ENCODE measurements at regions not wholly inside any gene's neighbourhood (a gene's known extent, or its start where the extent isn't known, plus 50 kb on each side); places are given as distances from the start of the nearest gene placed in this dataset.

GRCh38 chr3:43210049-43211027 is 76.0 kb upstream of the SNRK start:
- Histone ChIP-seq H3K27me3 (ENCODE audit: control insufficient read depth, insufficient read depth, low read length) (no peaks in the 10 kb centered on the region), H3K4me1 (ENCODE audit: control insufficient read depth, insufficient read depth, low read length) (no peaks in the 10 kb centered on the region), H3K36me3 (ENCODE audit: control insufficient read depth, insufficient read depth, low read length) (no peaks in the 10 kb centered on the region), H3K4me3 (ENCODE audit: low read depth, low read length) (no peak overlapping the region), H3K9me3 (ENCODE audit: control insufficient read depth, insufficient read depth, low read length) (no peaks in the 10 kb centered on the region), H3K27ac (ENCODE audit: low read depth, low read length) (no peak overlapping the region)
- 87% methylated on average over 2 of the region's 8 CpGs for WGBS (ENCODE audit: insufficient coverage)
- DNase-seq (ENCODE audit: low read depth in 4 of 6, low spot score in 6 of 6): no peak

DNA sequence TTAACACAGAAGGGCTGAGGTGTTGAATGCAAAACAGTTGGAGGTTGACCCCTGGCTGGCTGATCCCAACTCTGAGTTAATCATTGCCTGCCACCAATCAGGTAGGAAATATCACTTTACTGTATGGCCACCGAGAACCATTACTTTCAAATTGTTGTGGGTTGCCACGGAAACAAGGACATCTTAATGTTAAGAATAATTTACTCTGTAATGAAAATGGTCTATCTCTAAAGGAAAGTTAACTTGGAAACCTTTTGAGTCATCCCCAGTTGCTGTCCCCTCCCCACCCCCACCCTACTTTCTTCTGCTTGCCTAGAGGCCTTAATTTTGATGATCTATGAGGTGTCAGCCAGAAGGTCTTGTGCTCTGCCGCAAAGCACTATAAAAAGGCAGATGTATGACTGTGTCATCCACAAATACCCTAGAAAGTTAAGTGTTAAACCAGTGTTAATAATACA is 78.7 kb upstream of the SNRK start:
- WGBS (ENCODE audit: insufficient coverage): no CpG with 5 or more reads among the region's 3 CpGs
- Histone ChIP-seq H3K27ac (ENCODE audit: low read depth, low read length) (no peak overlapping the region), H3K4me1 (ENCODE audit: control insufficient read depth, insufficient read depth, low read length) (no peaks in the 10 kb centered on the region), H3K36me3 (ENCODE audit: control insufficient read depth, insufficient read depth, low read length) (no peaks in the 10 kb centered on the region), H3K4me3 (ENCODE audit: low read depth, low read length) (no peak overlapping the region), H3K9me3 (ENCODE audit: control insufficient read depth, insufficient read depth, low read length) (no peaks in the 10 kb centered on the region), H3K27me3 (ENCODE audit: control insufficient read depth, insufficient read depth, low read length) (no peaks in the 10 kb centered on the region)
- peak in 1 of 6 donors; percentile 21 for DNase-seq (ENCODE audit: low read depth in 4 of 6, low spot score in 6 of 6)

GRCh38 chr3:43206632-43207031 is 79.7 kb upstream of the SNRK start:
- Histone ChIP-seq H3K36me3 (ENCODE audit: control insufficient read depth, insufficient read depth, low read length) (no peaks in the 10 kb centered on the region), H3K27me3 (ENCODE audit: control insufficient read depth, insufficient read depth, low read length) (no peaks in the 10 kb centered on the region), H3K9me3 (ENCODE audit: control insufficient read depth, insufficient read depth, low read length) (no peaks in the 10 kb centered on the region), H3K27ac (ENCODE audit: low read depth, low read length) (no peak overlapping the region), H3K4me1 (ENCODE audit: control insufficient read depth, insufficient read depth, low read length) (no peaks in the 10 kb centered on the region), H3K4me3 (ENCODE audit: low read depth, low read length) (no peak overlapping the region)
- 70% methylated on average over 7 of the region's 10 CpGs for WGBS (ENCODE audit: insufficient coverage)
- DNase-seq (ENCODE audit: low read depth in 4 of 6, low spot score in 6 of 6): peak in 2 of 6 donors; percentile 5 to 33

- H3K27ac ChIP-seq (ENCODE audit: low read depth, low read length): no peak overlapping the region
- H3K27me3 ChIP-seq (ENCODE audit: control insufficient read depth, insufficient read depth, low read length): no peaks in the 10 kb centered on the region
- no peaks in the 10 kb centered on the region for H3K36me3 ChIP-seq (ENCODE audit: control insufficient read depth, insufficient read depth, low read length)
- no peak overlapping the region for H3K4me3 ChIP-seq (ENCODE audit: low read depth, low read length)
- no peaks in the 10 kb centered on the region for H3K4me1 ChIP-seq (ENCODE audit: control insufficient read depth, insufficient read depth, low read length)
- H3K9me3 ChIP-seq (ENCODE audit: control insufficient read depth, insufficient read depth, low read length): no peaks in the 10 kb centered on the region
- DNase-seq (ENCODE audit: low read depth in 4 of 6, low spot score in 6 of 6): no peak
- 88% methylated on average over 1 of the region's 7 CpGs for WGBS (ENCODE audit: insufficient coverage)
These were observed 80.2 kb upstream of the SNRK start for GRCh38 chr3:43206105-43206504.

DNA sequence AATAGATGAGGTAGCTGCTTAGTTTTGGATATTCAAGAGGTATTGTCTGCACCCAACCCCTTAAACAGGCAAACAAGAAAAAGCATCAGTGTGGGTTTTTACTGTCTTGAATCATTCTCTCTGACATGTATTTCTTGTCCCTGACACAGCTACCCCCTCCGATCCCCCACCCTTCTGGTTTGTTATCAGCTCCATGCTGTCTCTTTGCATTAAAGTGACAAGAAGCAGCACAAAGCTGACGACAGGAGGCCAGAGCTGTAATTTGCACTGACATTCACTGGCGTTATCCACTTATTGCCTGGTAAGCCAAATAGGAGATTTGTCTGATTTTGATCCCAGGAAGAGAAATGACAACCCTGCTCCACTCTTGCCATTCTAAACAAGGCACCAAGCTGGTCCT is 83.3 kb upstream of the SNRK start:
- Histone ChIP-seq H3K27ac (ENCODE audit: low read depth, low read length) (no peak overlapping the region), H3K4me1 (ENCODE audit: control insufficient read depth, insufficient read depth, low read length) (no peaks in the 10 kb centered on the region), H3K9me3 (ENCODE audit: control insufficient read depth, insufficient read depth, low read length) (peaks cover 2% of the 10 kb centered on the region), H3K36me3 (ENCODE audit: control insufficient read depth, insufficient read depth, low read length) (no peaks in the 10 kb centered on the region), H3K4me3 (ENCODE audit: low read depth, low read length) (no peak overlapping the region), H3K27me3 (ENCODE audit: control insufficient read depth, insufficient read depth, low read length) (no peaks in the 10 kb centered on the region)
- peak in 2 of 6 donors; percentile 20 to 71 for DNase-seq (ENCODE audit: low read depth in 4 of 6, low spot score in 6 of 6)
- WGBS (ENCODE audit: insufficient coverage): 58% methylated on average over 2 of the region's 3 CpGs

DNA sequence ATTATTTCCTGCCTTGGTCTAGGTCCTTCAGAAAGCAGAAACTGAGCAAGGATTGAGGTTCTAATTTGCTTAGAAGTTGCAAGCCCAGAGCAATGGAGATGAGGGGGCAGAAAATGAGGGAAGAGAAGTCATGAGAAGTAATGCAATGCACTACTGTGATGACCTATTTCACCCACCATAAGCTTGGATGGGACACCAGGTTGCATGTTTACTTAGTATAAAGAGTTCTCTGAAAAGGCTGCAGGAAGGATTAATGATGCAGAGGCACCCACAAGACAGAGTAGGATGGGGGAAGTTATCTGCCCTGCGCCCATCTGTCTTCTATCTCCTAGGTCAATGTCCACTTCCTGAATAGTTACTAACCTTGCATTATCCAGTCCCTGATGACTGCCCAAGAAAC is 84.8 kb upstream of the SNRK start:
- no CpG with 5 or more reads among the region's 1 CpG for WGBS (ENCODE audit: insufficient coverage)
- H3K27me3 ChIP-seq (ENCODE audit: control insufficient read depth, insufficient read depth, low read length): no peaks in the 10 kb centered on the region
- no peaks in the 10 kb centered on the region for H3K36me3 ChIP-seq (ENCODE audit: control insufficient read depth, insufficient read depth, low read length)
- H3K9me3 ChIP-seq (ENCODE audit: control insufficient read depth, insufficient read depth, low read length): peaks cover 2% of the 10 kb centered on the region
- no peak for DNase-seq (ENCODE audit: low read depth in 4 of 6, low spot score in 6 of 6)
- no peak overlapping the region for H3K27ac ChIP-seq (ENCODE audit: low read depth, low read length)
- no peak overlapping the region for H3K4me3 ChIP-seq (ENCODE audit: low read depth, low read length)
- no peaks in the 10 kb centered on the region for H3K4me1 ChIP-seq (ENCODE audit: control insufficient read depth, insufficient read depth, low read length)

- H3K36me3 ChIP-seq (ENCODE audit: control insufficient read depth, insufficient read depth, low read length): no peaks in the 10 kb centered on the region
- no peak overlapping the region for H3K4me3 ChIP-seq (ENCODE audit: low read depth, low read length)
- no peaks in the 10 kb centered on the region for H3K27me3 ChIP-seq (ENCODE audit: control insufficient read depth, insufficient read depth, low read length)
- H3K27ac ChIP-seq (ENCODE audit: low read depth, low read length): no peak overlapping the region
- peaks cover 2% of the 10 kb centered on the region for H3K9me3 ChIP-seq (ENCODE audit: control insufficient read depth, insufficient read depth, low read length)
- WGBS (ENCODE audit: insufficient coverage): 77% methylated on average over 2 of the region's 3 CpGs
- peaks cover 3% of the 10 kb centered on the region for H3K4me1 ChIP-seq (ENCODE audit: control insufficient read depth, insufficient read depth, low read length)
- no peak for DNase-seq (ENCODE audit: low read depth in 4 of 6, low spot score in 6 of 6)
These were observed 86.6 kb upstream of the SNRK start for GRCh38 chr3:43199645-43200306.

DNA sequence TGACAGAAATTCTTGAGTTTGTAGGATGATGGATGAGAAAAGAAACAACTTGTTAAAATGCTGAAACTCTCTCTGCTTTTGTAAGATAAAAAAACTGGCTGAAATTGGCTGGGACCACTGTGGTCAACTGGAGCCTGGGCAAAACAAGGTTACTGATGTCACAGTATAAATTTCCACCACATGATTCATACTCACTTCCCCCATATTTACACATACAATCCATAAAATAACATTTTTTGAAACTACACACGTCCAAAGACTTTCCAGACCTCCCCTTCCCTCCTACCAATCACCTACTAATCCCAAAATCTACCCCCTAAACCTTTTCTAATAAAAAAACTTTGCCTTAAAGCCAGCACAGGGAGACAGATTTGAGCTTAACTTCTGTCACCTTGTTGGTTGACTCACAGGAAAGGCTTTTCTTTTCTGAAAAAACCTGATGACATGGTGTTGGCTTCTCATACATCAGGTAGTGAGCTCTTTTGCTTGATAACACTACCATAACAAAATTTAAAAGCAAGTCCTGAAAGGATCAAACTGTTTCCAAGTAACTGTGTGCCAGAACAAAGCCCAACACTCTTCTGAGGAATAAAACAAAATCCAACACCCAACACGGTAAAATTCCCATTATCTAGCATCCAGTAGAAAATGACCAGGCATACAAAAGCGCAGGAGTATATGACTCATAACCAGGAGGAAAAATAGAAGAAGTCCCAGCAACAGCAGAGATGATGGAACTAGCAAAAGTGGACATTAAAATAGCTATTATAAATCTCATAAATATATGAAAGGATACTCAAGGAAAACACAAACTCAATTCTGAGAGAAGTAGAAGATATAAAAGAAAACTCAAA is 87.3 kb upstream of the SNRK start:
- Histone ChIP-seq H3K27ac (ENCODE audit: low read depth, low read length) (no peak overlapping the region), H3K36me3 (ENCODE audit: control insufficient read depth, insufficient read depth, low read length) (no peaks in the 10 kb centered on the region), H3K27me3 (ENCODE audit: control insufficient read depth, insufficient read depth, low read length) (no peaks in the 10 kb centered on the region), H3K9me3 (ENCODE audit: control insufficient read depth, insufficient read depth, low read length) (peaks cover 2% of the 10 kb centered on the region), H3K4me1 (ENCODE audit: control insufficient read depth, insufficient read depth, low read length) (peaks cover 3% of the 10 kb centered on the region), H3K4me3 (ENCODE audit: low read depth, low read length) (no peak overlapping the region)
- DNase-seq (ENCODE audit: low read depth in 4 of 6, low spot score in 6 of 6): no peak
- 100% methylated on average over 1 of the region's 3 CpGs for WGBS (ENCODE audit: insufficient coverage)

DNA sequence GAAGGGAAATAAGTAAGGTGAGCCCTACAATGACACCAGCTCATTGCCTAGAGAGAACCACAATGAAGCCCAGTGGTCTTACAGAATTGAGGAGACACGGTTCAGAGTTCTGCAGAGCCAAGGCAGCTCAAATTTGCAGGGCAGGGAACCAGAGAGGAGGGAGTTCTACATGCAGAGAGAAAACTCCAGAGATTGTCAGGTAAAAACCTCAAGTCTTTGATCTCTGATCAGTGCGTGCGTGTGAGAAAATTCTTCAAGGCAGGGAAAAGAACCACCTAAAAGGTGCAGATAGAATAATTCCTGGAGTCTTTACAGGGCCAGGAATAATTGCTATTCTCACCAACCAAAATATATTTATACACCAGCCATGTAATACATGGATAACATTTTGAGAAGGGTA is 88.0 kb upstream of the SNRK start:
- DNase-seq (ENCODE audit: low read depth in 4 of 6, low spot score in 6 of 6): no peak
- Histone ChIP-seq H3K9me3 (ENCODE audit: control insufficient read depth, insufficient read depth, low read length) (peaks cover 2% of the 10 kb centered on the region), H3K4me3 (ENCODE audit: low read depth, low read length) (no peak overlapping the region), H3K27ac (ENCODE audit: low read depth, low read length) (no peak overlapping the region), H3K4me1 (ENCODE audit: control insufficient read depth, insufficient read depth, low read length) (peaks cover 3% of the 10 kb centered on the region), H3K36me3 (ENCODE audit: control insufficient read depth, insufficient read depth, low read length) (no peaks in the 10 kb centered on the region), H3K27me3 (ENCODE audit: control insufficient read depth, insufficient read depth, low read length) (no peaks in the 10 kb centered on the region)
- WGBS (ENCODE audit: insufficient coverage): 80% methylated on average over 2 of the region's 3 CpGs

Measured in spinal cord (tissue), 9 donors.